CD4-positive, alpha-beta T cell (primary cell): ENCODE measurements at regions not wholly inside any gene's neighbourhood (a gene's known extent, or its start where the extent isn't known, plus 50 kb on each side); places are given as distances from the start of the nearest gene placed in this dataset.

Source experiments
- ATAC-seq: fragments of 200-7000 bp; cut with Tn5 transposase; one replicate; pipeline ENCODE4 v1.10.0; 2022; ENCODE audit warnings: mild to moderate bottlenecking; ENCODE audit not compliant: poor library complexity
- CTCF ChIA-PET: fragments of 350-600 bp; sonication (Branson Sonifier 250); formaldehyde crosslinking; loops from one replicate; lab custom pipeline; 2021; ENCODE audit warnings: antibody characterized with exemption, inconsistent platforms; lab: Charles Lee
- POLR2A ChIA-PET: fragments of 350-600 bp; sonication (Branson Sonifier 250); formaldehyde crosslinking; loops from one replicate; lab custom pipeline; 2021; ENCODE audit warnings: antibody characterized with exemption, inconsistent platforms; lab: Charles Lee
- DNase-seq, 14 experiments: peaks; one replicate each; pipeline ENCODE4 v3.0.0-alpha.2; 2013 to 2020; ENCODE audit warnings: mixed read lengths in 2 of 14
- H3K27ac ChIP-seq, 2 donors: one replicate each; pipeline versions ENCODE4 v1.5.1 to v1.7.0; 2013; ENCODE audit warnings: low read length in 2 of 2, low read depth in 1 of 2, mild to moderate bottlenecking in 1 of 2
- H3K27me3 ChIP-seq, 2 experiments: 1 replicate in 1 of 2; 2 replicates in 1 of 2; pipeline versions ENCODE4 v1.6.1 to v1.7.0; 2013; ENCODE audit warnings: low read length in 2 of 2, control low read depth in 1 of 2, mild to moderate bottlenecking in 1 of 2, moderate library complexity in 1 of 2; ENCODE audit not compliant: insufficient read depth in 2 of 2, control insufficient read depth in 1 of 2
- H3K36me3 ChIP-seq: one replicate; pipeline ENCODE4 v1.6.1; 2013; ENCODE audit warnings: low read length, control low read depth; ENCODE audit not compliant: insufficient read depth
- H3K4me1 ChIP-seq: one replicate; pipeline ENCODE4 v1.6.1; 2013; ENCODE audit warnings: low read length, control low read depth; ENCODE audit not compliant: insufficient read depth
- H3K4me3 ChIP-seq: one replicate; pipeline ENCODE4 v1.5.1; 2013; ENCODE audit warnings: mild to moderate bottlenecking, low read length, moderate library complexity
- H3K9me3 ChIP-seq, 2 experiments: 1 replicate in 1 of 2; 2 replicates in 1 of 2; pipeline versions ENCODE4 v1.6.1 to v1.7.0; 2013; ENCODE audit warnings: low read length in 2 of 2, mild to moderate bottlenecking in 2 of 2, control low read depth in 1 of 2, moderate library complexity in 1 of 2; ENCODE audit not compliant: control insufficient read depth in 1 of 2, insufficient read depth in 1 of 2
- H3K27ac Mint-ChIP-seq: one replicate; pipeline ENCODE4 v1.8.0; 2020; ENCODE audit warnings: mixed read lengths
- H3K27me3 Mint-ChIP-seq: one replicate; pipeline ENCODE4 v1.8.0; 2021; ENCODE audit warnings: mixed read lengths
- H3K36me3 Mint-ChIP-seq: one replicate; pipeline ENCODE4 v1.8.0; 2021; ENCODE audit warnings: low read depth, mixed read lengths
- H3K4me1 Mint-ChIP-seq: one replicate; pipeline ENCODE4 v1.8.0; 2021; ENCODE audit warnings: low read depth, mixed read lengths
- H3K4me3 Mint-ChIP-seq: one replicate; pipeline ENCODE4 v1.8.0; 2020; ENCODE audit warnings: mild to moderate bottlenecking, mixed read lengths
- H3K9me3 Mint-ChIP-seq: one replicate; pipeline ENCODE4 v1.8.0; 2020; ENCODE audit warnings: mixed read lengths
- intact Hi-C, 2 experiments: fragments of 100-400 bp; cut with DNase I in 1 of 2; cut with micrococcal nuclease in 1 of 2; formaldehyde crosslinking; loops; one replicate each; pipeline versions ENCODE4 v1.15.1 to v1.9.0; 2023 to 2025; cut with DNase I, micrococcal nuclease
- TF ChIP-seq, protein P1 (sequence below): fragments of 200-600 bp; IDR thresholded peaks from one replicate; pipeline ENCODE4 v1.8.0; 2022; ENCODE audit warnings: antibody characterized with exemption, mild to moderate bottlenecking

- no peak overlapping the region for H3K27ac Mint-ChIP-seq
- Histone ChIP-seq H3K9me3 (peaks cover 0 to 21% of the 10 kb centered on the region in 2 experiments), H3K36me3 (no peaks in the 10 kb centered on the region), H3K27me3 (peaks cover 0 to 6% of the 10 kb centered on the region in 2 experiments), H3K27ac (no peak overlapping the region), H3K4me3 (no peak overlapping the region), H3K4me1 (no peaks in the 10 kb centered on the region)
- no peak overlapping the region for H3K4me3 Mint-ChIP-seq
- H3K4me1 Mint-ChIP-seq = no peaks in the 10 kb centered on the region
- H3K36me3 Mint-ChIP-seq = no peaks in the 10 kb centered on the region
- ATAC-seq (no peak), DNase-seq (no peak)
- H3K9me3 Mint-ChIP-seq = peaks cover 5% of the 10 kb centered on the region
- TF ChIP-seq, protein P1, sequence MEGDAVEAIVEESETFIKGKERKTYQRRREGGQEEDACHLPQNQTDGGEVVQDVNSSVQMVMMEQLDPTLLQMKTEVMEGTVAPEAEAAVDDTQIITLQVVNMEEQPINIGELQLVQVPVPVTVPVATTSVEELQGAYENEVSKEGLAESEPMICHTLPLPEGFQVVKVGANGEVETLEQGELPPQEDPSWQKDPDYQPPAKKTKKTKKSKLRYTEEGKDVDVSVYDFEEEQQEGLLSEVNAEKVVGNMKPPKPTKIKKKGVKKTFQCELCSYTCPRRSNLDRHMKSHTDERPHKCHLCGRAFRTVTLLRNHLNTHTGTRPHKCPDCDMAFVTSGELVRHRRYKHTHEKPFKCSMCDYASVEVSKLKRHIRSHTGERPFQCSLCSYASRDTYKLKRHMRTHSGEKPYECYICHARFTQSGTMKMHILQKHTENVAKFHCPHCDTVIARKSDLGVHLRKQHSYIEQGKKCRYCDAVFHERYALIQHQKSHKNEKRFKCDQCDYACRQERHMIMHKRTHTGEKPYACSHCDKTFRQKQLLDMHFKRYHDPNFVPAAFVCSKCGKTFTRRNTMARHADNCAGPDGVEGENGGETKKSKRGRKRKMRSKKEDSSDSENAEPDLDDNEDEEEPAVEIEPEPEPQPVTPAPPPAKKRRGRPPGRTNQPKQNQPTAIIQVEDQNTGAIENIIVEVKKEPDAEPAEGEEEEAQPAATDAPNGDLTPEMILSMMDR = no peak
- H3K27me3 Mint-ChIP-seq = peaks cover 25% of the 10 kb centered on the region
- CTCF ChIA-PET = no interaction called here
- POLR2A ChIA-PET = no interaction called here
- intact Hi-C loops = no loop called here
Observed at GRCh38 chr16:47858333-47858982, 297.3 kb downstream of the ABCC12 start.

GRCh38 chr16:47855431-47855830, 300.4 kb downstream of the ABCC12 start:
- ChIA-PET POLR2A (no interaction called here), CTCF (no interaction called here)
- no peaks in the 10 kb centered on the region for H3K4me1 Mint-ChIP-seq
- intact Hi-C loops = no loop called here
- TF ChIP-seq, protein P1 = no peak
- H3K4me1 ChIP-seq = no peaks in the 10 kb centered on the region
- peaks cover 0 to 25% of the 10 kb centered on the region in 2 experiments for H3K9me3 ChIP-seq
- peaks cover 7% of the 10 kb centered on the region for H3K27me3 Mint-ChIP-seq
- H3K36me3 ChIP-seq = no peaks in the 10 kb centered on the region
- ATAC-seq = no peak
- H3K27ac Mint-ChIP-seq = no peak overlapping the region
- peaks cover 7% of the 10 kb centered on the region for H3K9me3 Mint-ChIP-seq
- DNase-seq = no peak
- H3K27ac ChIP-seq = no peak overlapping the region
- no peak overlapping the region for H3K4me3 Mint-ChIP-seq
- H3K4me3 ChIP-seq = no peak overlapping the region
- H3K27me3 ChIP-seq = no peaks in the 10 kb centered on the region
- no peaks in the 10 kb centered on the region for H3K36me3 Mint-ChIP-seq

DNA sequence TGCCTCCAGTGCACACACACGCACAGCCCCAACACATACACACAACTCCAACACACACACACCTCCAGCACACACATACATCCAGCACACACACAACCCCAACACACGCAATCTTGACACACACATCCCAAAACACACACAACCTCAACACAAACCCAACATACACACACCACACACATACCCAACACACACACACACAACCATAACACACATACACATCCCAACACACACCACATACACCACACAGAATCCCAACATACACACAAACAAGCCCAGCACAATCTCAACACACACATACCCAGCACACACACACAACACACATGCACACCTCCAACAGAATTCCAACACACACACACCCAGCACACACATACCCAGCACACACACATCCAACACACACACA, 301.1 kb downstream of the ABCC12 start:
- Mint-ChIP-seq H3K4me3 (no peak overlapping the region), H3K27me3 (peaks cover 5% of the 10 kb centered on the region), H3K27ac (no peak overlapping the region), H3K36me3 (no peaks in the 10 kb centered on the region), H3K4me1 (no peaks in the 10 kb centered on the region), H3K9me3 (peaks cover 7% of the 10 kb centered on the region)
- DNase-seq (no peak), ATAC-seq (no peak)
- Histone ChIP-seq H3K4me1 (no peaks in the 10 kb centered on the region), H3K27ac (no peak overlapping the region), H3K4me3 (no peak overlapping the region), H3K27me3 (no peaks in the 10 kb centered on the region), H3K36me3 (no peaks in the 10 kb centered on the region), H3K9me3 (peaks cover 0 to 25% of the 10 kb centered on the region in 2 experiments)
- CTCF ChIA-PET = no interaction called here
- intact Hi-C loops = no loop called here
- POLR2A ChIA-PET = no interaction called here
- TF ChIP-seq, protein P1 = no peak
